Fibroblast of lung (primary cell): ENCODE measurements at regions not wholly inside any gene's neighbourhood (a gene's known extent, or its start where the extent isn't known, plus 50 kb on each side); places are given as distances from the start of the nearest gene placed in this dataset.
"Not testable (repeated sequence)": the region's sequence is repeated elsewhere in the genome, so short reads cannot be mapped to it uniquely, and the experiment has no call there.

Experiments used
- DNase-seq, 2 donors: peaks; one replicate each; pipeline versions ENCODE4 v3.0.0 to v3.0.0-alpha.2; 2010; ENCODE audit warnings: low read depth in 2 of 2
- H2AFZ ChIP-seq: 2 replicates; pipeline ENCODE4 v1.5.1; 2012; ENCODE audit warnings: low read length, control low read depth, inconsistent platforms
- H3K27ac ChIP-seq: 2 replicates; pipeline ENCODE4 v1.5.1; 2011; ENCODE audit warnings: low read length, control low read depth; ENCODE audit not compliant: insufficient read depth
- H3K27me3 ChIP-seq: 2 replicates; pipeline ENCODE4 v1.5.1; 2011; ENCODE audit warnings: mild to moderate bottlenecking, low read length; ENCODE audit not compliant: control insufficient read depth, insufficient read depth
- H3K36me3 ChIP-seq: 2 replicates; pipeline ENCODE4 v1.5.1; 2011; ENCODE audit warnings: low read length; ENCODE audit not compliant: control insufficient read depth, insufficient read depth
- H3K4me1 ChIP-seq: 2 replicates; pipeline ENCODE4 v1.5.1; 2011; ENCODE audit warnings: low read length; ENCODE audit not compliant: control insufficient read depth, insufficient read depth; ENCODE audit errors: extremely low read depth
- H3K4me2 ChIP-seq: 2 replicates; pipeline ENCODE4 v1.5.1; 2011; ENCODE audit warnings: low read length, control low read depth; ENCODE audit not compliant: insufficient read depth; ENCODE audit errors: extremely low read depth
- H3K4me3 ChIP-seq, 4 experiments: fragments of 200-600 bp in 1 of 4; sonication (generic) in 1 of 4; replicated peaks in 1 of 4; 2 replicates each; pipeline ENCODE4 v1.5.1; 2011 to 2016; ENCODE audit warnings: low read length in 4 of 4, low read depth in 3 of 4, mild to moderate bottlenecking in 3 of 4, control low read depth in 2 of 4, inconsistent platforms in 1 of 4, mixed read lengths in 1 of 4; ENCODE audit not compliant: insufficient read depth in 1 of 4; ENCODE audit errors: control extremely low read depth in 1 of 4
- H3K79me2 ChIP-seq: 2 replicates; pipeline ENCODE4 v1.5.1; 2012; ENCODE audit warnings: mild to moderate bottlenecking, low read length, inconsistent platforms; ENCODE audit not compliant: control insufficient read depth, insufficient read depth
- H3K9ac ChIP-seq: 2 replicates; pipeline ENCODE4 v1.5.1; 2011; ENCODE audit warnings: mild to moderate bottlenecking, low read length, control low read depth; ENCODE audit not compliant: insufficient read depth
- H3K9me3 ChIP-seq: 2 replicates; pipeline ENCODE4 v1.5.1; 2012; ENCODE audit warnings: low read depth, low read length; ENCODE audit not compliant: control insufficient read depth, insufficient read depth
- H4K20me1 ChIP-seq: 2 replicates; pipeline ENCODE4 v1.5.1; 2011; ENCODE audit warnings: low read length; ENCODE audit not compliant: control insufficient read depth, insufficient read depth; ENCODE audit errors: extremely low read depth
- EZH2 ChIP-seq: IDR thresholded peaks from 2 replicates; pipeline ENCODE4 v1.5.1; 2012; ENCODE audit warnings: low read length, control low read depth, mild to moderate bottlenecking; ENCODE audit errors: missing control alignments
- TF ChIP-seq, protein P1 (sequence below), 2 donors: IDR thresholded peaks in 1 of 2; conservative IDR thresholded peaks in 1 of 2; 1 replicate in 1 of 2; 2 replicates in 1 of 2; pipeline ENCODE4 v1.5.1; 2011 to 2012; ENCODE audit warnings: low read length in 2 of 2, control low read depth in 1 of 2, inconsistent platforms in 1 of 2, low read depth in 1 of 2, mild to moderate bottlenecking in 1 of 2

DNA sequence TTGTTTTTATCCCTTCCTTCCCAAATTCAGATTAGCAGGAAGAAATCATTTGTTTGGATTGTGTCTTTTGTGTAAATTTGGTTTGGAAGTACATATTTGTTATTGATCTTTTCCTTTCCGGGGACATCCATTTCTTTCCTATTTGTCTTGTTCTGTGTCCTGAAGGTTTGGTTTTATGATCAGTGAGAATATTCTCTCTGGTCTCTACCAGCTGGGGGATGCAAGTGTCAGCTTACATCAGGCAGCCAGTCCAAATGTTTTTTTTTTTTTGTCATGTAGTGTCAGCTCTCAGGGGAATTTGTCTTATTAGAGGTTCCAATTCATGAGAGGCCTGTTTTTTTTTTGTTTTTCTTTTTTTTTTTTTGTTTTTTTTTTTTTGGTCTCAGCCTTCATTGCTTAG lies 479.2 kb upstream of the LRRC7 start:
- H4K20me1 ChIP-seq: no peaks in the 10 kb centered on the region
- H3K9me3 ChIP-seq: no peaks in the 10 kb centered on the region
- no peaks in the 10 kb centered on the region for H3K36me3 ChIP-seq
- H3K4me1 ChIP-seq: no peaks in the 10 kb centered on the region
- no peak overlapping the region for H3K27ac ChIP-seq
- no peak overlapping the region for H2AFZ ChIP-seq
- no peaks in the 10 kb centered on the region for H3K27me3 ChIP-seq
- no peak overlapping the region for H3K4me2 ChIP-seq
- TF ChIP-seq, protein P1, sequence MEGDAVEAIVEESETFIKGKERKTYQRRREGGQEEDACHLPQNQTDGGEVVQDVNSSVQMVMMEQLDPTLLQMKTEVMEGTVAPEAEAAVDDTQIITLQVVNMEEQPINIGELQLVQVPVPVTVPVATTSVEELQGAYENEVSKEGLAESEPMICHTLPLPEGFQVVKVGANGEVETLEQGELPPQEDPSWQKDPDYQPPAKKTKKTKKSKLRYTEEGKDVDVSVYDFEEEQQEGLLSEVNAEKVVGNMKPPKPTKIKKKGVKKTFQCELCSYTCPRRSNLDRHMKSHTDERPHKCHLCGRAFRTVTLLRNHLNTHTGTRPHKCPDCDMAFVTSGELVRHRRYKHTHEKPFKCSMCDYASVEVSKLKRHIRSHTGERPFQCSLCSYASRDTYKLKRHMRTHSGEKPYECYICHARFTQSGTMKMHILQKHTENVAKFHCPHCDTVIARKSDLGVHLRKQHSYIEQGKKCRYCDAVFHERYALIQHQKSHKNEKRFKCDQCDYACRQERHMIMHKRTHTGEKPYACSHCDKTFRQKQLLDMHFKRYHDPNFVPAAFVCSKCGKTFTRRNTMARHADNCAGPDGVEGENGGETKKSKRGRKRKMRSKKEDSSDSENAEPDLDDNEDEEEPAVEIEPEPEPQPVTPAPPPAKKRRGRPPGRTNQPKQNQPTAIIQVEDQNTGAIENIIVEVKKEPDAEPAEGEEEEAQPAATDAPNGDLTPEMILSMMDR (conservative IDR thresholded peaks at IDR 0.05 in 1 of 2, IDR thresholded peaks at IDR 0.05 in 1 of 2; ENCODE audit: low read depth in 1 of 2, low read length in 2 of 2): no peak
- no peak for TF ChIP-seq EZH2
- H3K9ac ChIP-seq: no peak overlapping the region
- H3K4me3 ChIP-seq: no peak overlapping the region
- H3K79me2 ChIP-seq: no peaks in the 10 kb centered on the region
- DNase-seq: no peak

- Histone ChIP-seq H3K4me2 (no peak overlapping the region), H3K4me1 (no peaks in the 10 kb centered on the region), H3K9me3 (no peaks in the 10 kb centered on the region), H3K36me3 (no peaks in the 10 kb centered on the region), H3K4me3 (no peak overlapping the region), H2AFZ (no peak overlapping the region), H3K9ac (no peak overlapping the region), H4K20me1 (no peaks in the 10 kb centered on the region), H3K79me2 (no peaks in the 10 kb centered on the region), H3K27me3 (no peaks in the 10 kb centered on the region), H3K27ac (no peak overlapping the region)
- DNase-seq: no peak
- TF ChIP-seq, protein P1 (conservative IDR thresholded peaks at IDR 0.05 in 1 of 2, IDR thresholded peaks at IDR 0.05 in 1 of 2; ENCODE audit: low read depth in 1 of 2, low read length in 2 of 2): no peak
- no peak for TF ChIP-seq EZH2
Observed at GRCh38 chr1:69090170-69090569, 477.6 kb upstream of the LRRC7 start.

- TF ChIP-seq EZH2: no peak
- TF ChIP-seq, protein P1 (conservative IDR thresholded peaks at IDR 0.05 in 1 of 2, IDR thresholded peaks at IDR 0.05 in 1 of 2; ENCODE audit: low read depth in 1 of 2, low read length in 2 of 2): no peak
- H2AFZ ChIP-seq: no peak overlapping the region
- H3K4me3 ChIP-seq: no peak overlapping the region
- DNase-seq: no peak
- H4K20me1 ChIP-seq: no peaks in the 10 kb centered on the region
- no peaks in the 10 kb centered on the region for H3K4me1 ChIP-seq
- H3K4me2 ChIP-seq: no peak overlapping the region
- H3K9ac ChIP-seq: no peak overlapping the region
- no peaks in the 10 kb centered on the region for H3K9me3 ChIP-seq
- no peaks in the 10 kb centered on the region for H3K36me3 ChIP-seq
- no peak overlapping the region for H3K27ac ChIP-seq
- no peaks in the 10 kb centered on the region for H3K79me2 ChIP-seq
- no peaks in the 10 kb centered on the region for H3K27me3 ChIP-seq
Observed at GRCh38 chr1:69090752-69091151, 477.0 kb upstream of the LRRC7 start.

DNA sequence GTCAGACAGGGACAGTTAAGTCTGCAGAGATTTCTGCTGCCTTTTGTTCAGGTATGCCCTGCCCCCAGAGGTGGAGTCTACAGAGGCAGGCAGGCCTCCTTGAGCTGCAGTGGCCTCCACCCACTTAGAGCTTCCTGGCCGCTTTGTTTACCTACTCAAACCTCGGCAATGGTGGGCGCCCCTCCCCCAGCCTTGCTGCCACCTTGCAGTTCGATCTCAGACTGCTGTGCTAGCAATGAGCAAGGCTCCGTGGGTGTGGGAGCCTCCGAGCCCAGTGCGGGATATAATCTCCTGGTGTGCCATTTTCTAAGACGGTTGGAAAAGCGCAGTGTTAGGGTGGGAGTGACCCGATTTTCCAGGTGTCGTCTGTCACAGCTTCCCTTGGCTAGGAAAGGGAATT lies 465.7 kb upstream of the LRRC7 start:
- H3K27ac ChIP-seq, H3K4me1 ChIP-seq, H3K4me3 ChIP-seq, H3K9ac ChIP-seq, H2AFZ ChIP-seq, H4K20me1 ChIP-seq, H3K36me3 ChIP-seq, DNase-seq, H3K27me3 ChIP-seq, H3K79me2 ChIP-seq, H3K9me3 ChIP-seq, H3K4me2 ChIP-seq: not testable (repeated sequence)
